HUDEP-2 (cell line): ENCODE measurements at regions not wholly inside any gene's neighbourhood (a gene's known extent, or its start where the extent isn't known, plus 50 kb on each side); places are given as distances from the start of the nearest gene placed in this dataset.
A peak's percentile ranks its signal among the peaks of the same experiment; 100 is the strongest.

Experiments used
- DNase-seq, 76 experiments: peaks; one replicate each; lab custom pipeline; 2025; ENCODE audit not compliant: unreplicated experiment in 76 of 76; lab: John Stamatoyannopoulos, UW

DNA sequence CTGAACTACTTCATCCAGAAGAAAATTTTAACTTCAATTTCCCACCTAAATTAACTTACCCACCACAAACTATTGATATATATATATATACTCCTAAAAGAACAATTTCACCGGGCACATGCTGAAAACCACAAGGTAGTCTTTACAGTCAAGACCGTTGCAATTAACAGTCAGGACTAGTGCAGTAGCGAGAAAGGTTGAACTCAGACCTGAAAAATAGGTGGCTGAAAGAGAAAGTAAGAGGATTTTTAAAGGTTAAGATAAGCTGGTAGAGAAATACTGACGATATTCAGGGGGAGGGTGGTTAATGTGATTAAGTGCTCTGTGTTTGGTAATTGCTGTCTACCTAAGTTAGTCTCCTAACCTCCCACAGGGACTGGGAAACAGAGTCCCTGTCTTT is 1153.5 kb upstream of the TMPRSS15 start:
- no peak for DNase-seq

DNA sequence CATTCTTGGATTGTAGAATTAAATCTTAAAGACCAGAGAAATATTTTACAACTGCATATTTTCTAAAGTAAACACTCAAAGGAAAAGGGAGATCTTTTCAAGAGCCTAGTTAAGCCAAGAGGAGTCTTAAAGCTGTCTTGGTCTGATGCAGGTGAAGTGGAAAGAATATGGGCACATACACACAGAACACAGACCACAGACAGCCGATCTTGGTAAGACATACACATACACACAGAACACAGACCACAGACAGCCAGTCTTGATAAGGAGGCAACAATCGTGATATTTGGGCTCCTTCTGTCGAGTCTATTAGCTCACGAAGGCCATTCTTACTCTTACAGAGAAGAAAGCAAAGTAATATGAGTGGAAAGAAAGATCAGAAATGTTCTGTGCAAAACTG is 1153.9 kb upstream of the TMPRSS15 start:
- DNase-seq = no peak

DNA sequence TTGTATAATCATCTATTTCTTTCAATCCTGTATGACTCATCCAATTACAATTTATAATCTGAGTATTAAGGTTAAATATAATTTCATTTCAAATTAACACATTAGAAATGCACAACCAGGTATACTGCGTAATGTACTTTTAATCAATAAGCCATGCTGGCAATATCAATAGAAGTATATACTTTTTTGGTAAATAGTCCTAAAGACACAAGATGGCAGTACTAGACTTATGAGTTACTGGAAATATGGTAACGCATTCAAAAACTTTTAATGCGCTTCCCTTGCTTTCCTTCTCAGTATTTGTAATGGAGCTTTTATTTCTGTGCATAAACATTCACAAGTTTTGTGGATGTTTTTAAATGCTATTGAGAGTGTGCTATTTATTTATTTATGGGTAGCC is 1162.0 kb upstream of the TMPRSS15 start:
- DNase-seq = no peak

DNA sequence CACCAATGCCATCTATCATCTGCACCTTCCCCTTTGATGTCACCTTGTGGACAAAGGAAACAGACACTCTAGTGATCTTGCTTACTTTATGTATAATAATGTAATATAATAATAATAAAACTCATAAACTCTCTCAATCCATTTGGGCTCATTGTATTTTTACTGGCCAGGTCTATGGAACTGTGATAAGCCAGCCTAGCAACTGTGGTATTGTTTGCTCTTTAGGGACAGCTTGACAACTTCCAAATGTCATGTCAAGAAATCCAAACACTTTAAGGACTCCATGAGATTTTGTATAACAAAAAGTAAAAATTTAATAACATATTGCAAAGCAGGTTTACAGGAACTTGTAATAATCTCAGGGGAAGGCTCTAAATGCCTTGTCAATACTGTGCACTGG is 1163.4 kb upstream of the TMPRSS15 start:
- no peak for DNase-seq

DNA sequence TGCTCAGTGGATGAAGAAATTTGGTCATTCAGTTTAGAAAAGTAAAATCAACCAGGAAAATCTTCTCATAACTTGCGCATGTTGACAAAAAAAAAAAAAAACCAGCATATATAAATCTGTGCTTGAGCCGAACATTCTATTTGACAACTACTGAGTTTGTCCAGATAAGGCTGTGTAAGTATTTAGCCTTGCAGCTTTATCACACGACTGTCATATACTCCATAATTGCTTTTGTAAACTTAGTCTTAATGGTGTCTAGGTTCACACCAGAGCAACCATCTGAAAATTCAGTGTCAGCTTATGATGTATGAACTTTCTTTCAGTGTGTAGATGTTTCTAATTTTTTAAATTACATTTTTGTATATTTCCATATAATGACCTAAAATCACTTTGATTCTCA is 1173.8 kb upstream of the TMPRSS15 start:
- no peak for DNase-seq

DNA sequence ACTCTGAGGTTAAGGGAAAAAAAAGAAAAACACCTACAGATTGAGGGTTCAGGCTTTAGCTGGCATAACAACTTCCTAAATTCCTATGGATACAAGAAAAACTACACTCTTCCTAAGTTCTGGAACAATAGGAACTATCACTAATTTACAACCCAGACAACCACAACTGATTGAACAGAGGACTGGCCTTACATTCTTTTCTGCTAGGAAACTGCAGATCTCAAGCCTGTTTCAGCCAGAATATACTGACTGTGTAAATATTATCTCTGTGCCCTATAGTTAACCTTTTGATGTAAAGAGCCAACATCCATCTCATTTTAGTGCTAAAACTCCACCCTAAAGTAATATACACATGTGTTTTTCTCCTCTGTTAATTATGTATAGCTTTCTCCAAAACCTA is 1186.5 kb upstream of the TMPRSS15 start:
- no peak for DNase-seq

DNA sequence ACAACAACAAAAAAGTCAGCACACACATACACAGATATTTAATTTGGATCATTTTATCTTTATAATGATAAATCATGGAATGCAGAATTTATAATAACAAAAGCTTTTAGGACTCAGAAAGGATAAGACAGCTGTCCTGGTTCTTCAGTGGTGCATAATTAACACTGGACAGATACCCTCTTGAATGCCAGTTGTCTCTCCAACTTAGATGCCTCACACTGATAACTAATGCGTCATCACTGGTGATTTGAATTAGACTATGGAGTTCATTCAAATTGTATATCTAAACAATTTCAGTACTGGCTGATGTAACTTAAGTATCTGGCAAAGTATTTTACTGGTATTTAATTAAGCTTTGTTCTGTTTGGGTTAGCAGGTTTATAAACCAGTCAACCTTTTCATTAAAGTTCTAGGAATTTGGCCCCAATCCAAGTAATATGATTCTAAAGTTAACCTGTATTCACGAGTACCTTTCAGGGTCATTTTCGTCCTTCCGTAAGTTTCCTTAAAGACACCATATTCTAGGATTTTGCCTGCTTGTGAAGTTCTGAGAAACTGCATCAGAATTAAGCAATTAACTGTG is 1199.5 kb upstream of the TMPRSS15 start:
- DNase-seq = no peak

DNA sequence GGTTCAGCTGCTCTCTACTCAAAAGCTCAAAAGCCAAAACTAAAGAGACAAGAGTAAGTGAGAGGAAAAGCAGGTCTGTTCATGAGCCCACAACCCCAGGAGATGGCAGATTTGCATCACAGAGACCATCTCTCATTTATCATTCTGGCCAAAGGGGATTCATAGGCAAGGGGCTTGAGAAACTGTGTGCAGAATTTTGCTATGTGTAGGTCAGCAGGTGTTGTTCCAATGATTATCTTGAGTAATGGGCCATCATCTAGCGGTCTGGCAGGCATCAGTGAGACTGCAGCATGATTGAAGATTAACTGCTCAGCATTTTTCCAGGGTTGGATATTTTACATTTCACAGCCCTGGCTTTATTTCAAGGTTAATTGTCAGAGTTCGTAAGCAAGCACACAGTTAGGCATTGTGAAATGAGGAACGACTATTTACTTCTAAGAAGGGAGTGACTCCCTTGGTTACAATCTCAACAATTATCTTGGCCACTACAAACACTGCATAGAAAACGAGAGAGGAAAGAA is 1204.6 kb upstream of the TMPRSS15 start:
- DNase-seq = peak in 37 of 76 experiments; percentile 8 to 97 (median 64)

DNA sequence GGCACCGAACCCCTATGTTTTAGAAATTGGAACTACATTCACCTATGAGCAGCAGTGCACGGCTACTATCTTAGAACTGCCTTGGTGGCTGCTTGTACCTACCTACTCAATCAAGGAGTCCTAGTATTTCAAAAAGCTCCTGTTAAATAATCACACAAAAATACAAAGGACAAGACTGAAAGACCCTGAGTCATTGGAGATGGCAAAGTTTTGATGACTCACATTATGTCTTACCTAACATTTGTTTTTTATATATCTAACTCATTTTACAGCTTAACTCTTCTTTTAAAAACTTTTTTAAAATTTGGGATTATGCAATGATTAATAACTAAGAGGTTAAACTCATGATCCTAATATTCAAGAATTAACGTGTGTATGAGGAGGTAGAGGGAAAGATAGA is 1206.0 kb upstream of the TMPRSS15 start:
- peak in 1 of 76 experiments; percentile 8 for DNase-seq

DNA sequence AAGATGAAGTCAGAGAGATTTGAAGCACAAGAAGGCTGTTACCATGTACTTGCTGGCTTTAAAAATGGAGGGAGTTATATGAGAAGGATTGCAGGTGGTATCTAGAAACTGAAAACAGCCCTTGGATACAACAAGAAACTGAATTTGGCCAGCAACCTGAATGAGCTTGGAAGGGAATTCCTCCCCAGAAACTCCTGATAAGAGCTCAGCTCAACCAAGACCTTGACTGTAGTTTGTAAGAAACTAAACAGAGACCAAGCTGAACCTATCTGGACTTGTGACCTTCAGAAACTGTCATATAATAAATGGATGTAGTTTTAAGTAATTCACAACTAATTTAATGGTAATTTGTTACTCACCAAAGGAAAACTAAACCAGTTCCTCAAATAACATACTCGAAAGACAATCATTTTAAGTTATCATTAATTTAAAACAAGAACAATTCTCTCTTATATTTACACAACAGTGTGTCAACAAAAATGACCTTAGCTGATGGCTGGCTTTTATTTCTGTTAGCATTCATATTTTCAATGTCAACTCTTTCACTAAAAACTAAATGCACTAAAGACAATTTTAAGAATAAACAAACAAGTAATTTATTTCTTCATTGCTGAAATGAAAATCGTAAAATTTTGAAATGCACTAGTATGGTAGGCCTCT is 1218.4 kb upstream of the TMPRSS15 start:
- DNase-seq = no peak

DNA sequence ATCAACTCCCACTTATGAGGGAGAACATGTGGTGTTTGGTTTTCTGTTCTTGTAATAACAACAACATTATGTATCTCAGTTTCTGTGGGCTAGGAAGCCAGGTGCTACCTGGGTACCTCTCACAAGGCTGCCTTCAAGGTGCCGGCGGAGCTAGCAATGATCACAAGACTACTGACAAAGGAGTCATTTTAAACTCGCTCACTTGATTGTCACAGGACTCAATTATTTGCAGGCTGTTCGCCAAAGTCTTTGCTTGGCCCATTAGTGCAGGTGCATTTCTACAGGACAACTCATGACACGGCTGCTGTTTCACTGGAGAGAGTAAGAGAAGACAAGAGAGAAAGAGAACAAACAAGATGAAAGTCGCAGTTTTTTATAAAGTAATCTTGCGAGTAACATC is 1237.4 kb upstream of the TMPRSS15 start:
- DNase-seq = no peak

DNA sequence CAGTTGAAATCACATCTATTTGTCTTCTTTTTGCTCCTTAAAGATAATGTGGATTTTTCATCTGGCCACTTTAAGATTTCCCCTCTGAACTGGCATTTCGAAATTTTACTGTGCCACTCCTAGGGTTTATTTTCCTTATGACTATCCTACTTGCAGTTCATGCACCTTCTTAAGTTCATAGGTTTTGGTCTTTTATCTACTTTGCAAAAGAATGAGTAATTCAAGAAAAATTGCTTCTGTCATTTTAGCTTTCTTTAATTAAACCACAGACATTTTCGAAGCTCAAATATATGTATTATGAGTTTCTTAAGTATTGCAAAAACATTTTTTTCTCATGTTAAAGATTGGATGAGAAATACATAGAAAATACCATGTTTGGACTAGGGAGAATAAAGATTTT is 1244.8 kb upstream of the TMPRSS15 start:
- no peak for DNase-seq

DNA sequence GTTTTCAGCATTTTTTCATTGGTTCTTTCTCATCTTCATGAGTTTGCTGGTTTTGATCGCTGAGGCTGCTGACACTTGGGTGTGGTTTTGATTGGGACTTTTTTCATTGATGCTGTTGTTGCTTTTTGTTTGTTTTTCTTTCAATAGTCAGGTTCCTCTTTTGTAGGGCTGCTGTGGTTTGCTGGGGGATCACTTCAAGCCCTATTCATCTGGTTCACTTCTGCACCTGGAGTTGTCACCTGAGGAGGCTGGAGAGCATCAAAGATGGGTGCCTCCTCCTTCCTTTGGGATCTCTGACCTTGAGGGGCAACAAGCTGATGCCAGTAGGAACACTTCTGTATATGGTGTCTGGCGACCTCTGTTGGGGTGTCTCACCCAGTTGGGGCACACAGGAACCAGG is 1279.9 kb upstream of the TMPRSS15 start:
- DNase-seq = no peak

DNA sequence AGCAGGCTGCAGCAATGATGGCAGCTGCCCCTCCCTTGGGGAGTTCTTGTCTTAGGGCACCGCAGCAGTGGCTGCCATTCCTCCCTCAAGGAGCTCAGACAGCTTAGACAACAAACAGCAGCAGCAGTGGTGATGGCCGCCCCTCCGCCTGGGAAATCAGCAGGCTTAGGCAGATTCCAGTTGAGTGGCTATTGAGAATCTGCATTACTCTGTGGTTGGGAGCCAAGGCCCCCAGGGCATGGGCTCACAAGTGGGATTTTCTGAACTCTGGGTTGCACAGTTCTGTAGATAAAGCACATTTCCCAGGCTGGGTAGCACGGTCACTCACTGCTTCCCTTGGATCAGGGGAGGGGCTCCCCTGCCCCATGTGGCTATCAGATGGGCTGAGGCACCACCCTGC is 1280.7 kb upstream of the TMPRSS15 start:
- no peak for DNase-seq

DNA sequence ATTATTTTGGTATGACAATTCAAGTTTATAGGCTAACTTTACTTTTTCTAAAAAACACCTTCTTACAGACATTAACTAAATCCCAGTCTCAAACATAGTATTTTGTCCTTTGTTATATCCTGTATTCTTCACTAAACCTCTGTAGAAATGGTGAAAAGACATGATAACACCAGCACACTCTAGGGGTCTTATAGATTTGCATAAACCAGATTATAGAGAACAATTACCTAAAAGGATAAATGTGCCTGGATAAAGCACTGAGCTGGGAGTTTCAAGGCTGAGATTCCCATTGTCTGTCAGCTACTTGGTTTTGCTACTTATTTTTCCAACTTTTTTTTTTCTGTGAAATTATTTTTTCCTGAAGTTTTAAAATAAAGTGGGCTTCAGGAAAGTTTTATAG is 1288.6 kb upstream of the TMPRSS15 start:
- no peak for DNase-seq

DNA sequence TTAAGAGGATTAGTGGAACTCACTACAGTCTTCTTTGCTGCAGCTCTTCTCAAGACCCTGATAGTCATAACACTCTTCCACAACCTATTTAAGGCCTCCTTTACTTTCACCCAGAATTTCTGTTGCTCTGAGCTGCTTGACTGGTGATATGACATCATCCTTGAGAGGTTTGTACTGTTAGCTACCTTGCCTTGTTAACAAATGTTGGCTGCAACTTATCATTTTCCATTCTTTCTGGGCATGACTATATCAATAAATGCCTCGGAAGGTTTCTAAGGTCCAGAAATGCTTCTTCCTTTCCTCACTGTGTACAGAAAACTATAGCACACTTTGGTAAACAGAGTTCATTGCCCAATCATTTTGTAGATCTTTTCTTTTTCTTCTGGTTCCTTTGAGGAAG is 1292.2 kb upstream of the TMPRSS15 start:
- DNase-seq = no peak

DNA sequence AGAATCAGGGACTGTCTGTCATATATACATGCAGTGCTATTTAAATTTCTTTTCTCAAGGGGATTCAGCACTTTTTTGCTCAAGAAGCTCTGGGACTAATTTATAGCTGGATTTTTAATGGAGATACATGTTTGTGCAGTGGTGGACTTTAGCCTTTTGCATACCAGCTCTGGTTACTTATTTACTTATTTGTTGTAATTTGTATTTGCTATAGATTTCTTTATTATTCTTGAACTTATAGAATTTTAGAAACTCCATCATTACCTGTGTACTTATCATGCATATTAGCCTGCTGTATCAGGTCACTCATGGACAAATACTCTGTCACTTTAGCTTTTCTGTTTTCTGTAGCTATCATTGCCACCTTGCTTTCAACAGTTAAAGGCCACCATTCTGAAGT is 1296.9 kb upstream of the TMPRSS15 start:
- no peak for DNase-seq

DNA sequence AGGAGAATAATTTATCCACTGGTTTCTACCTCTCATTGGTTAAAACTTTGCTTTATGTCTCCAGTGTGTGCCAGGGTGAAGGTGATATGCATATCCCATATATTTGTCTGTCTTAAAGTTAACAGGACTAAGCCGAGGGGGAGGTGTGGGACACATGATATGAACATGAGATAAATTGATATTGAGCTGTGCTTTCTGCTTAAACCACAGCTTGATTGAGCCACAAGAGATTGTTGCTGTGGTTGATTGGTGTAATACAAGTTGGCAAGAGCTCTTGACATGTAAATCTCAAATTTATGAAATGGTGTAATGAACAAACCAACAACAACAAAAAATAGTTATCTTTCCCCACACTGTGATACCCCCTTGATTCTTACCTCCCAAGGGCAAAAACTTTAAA is 1295.5 kb upstream of the NCAM2 start:
- no peak for DNase-seq

DNA sequence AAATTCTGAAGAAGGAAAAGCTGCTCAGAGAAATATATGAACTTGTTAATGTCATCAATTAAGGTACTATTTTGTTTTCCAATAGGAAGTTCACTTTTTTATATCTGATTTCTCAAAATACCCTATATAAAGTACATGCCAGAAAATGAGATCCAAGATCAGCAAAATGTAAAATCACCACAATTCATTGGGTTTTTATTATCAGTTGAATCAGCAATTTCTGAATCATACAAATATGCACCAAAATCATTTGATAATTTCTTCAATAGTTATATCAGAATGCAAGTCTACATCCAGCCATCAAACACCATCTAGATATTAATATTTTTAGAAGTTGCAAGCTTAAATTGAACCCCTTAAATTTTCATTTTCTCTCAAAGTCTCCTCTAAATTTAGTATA is 1293.4 kb upstream of the NCAM2 start:
- no peak for DNase-seq

DNA sequence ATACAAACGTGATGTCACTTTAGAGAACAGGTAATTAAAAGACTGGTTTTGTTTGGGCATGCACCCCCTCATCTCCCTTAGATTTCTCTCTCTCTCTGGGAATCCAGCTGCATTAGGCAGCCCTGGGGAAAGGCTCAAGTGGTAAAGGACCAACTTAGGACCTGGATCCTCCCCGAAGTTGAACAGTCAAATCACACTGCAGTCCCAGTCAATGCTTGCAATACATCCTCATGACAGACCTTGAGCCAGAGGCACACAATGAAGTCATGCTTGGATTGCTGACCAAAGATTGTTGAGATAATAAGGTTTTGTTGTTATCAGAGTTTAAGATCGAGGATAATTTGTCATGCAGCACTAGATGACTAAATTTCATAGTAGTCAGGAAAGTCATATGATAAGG is 1285.8 kb upstream of the NCAM2 start:
- DNase-seq = no peak

DNA sequence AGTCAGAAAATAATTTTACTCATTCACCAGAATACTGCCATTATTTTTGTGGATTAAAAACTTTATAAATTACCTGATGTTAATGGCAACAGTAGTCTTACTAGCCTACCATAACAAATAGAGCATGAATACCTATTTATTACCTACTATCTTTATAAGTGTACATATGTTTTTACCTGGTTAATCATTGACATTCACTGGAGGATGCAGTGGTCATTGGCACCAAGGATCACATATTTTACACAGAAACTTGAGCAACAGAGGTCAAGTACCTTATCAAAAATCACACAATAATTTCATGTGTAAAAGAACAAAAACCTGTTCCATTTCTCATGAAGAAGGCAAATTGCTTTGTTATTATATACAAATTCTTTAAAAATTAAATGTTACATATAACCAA is 1284.9 kb upstream of the NCAM2 start:
- no peak for DNase-seq

DNA sequence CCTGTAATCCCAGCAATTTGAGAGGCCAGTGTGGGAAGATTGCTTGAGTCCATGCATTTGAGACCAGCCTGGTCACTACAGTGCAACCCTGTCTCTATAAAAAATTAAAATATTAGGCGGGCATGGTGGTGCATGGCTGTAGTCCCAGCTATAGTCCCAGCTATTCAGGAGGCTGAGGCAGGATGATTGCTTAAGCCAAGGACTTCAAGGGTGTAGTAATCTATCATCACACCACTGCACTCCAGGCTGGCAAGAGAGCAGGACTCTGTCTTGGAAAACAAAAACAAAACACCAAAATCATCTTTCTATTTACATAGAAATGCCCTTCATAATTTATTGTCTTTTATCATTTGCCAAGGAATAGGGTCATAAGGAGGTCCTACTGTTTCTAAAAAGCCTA is 1274.1 kb upstream of the NCAM2 start:
- no peak for DNase-seq

DNA sequence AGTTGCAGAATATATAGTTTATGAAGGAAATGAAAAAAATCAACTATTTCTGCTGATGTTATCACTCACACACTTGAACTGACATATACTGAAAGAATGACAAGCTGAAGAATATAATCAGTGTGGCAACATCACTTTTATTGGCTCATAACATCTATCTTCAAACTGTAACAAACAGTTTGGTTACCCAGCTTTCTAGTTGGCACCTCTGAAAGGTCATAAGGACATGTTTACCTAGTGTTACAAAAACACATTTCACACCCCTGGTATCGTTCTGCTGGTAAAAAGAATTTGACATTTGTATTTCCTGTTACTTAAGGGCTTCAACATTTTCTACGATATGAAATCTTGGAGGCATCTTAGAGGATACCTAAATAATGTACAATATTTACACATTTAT is 1267.0 kb upstream of the NCAM2 start:
- no peak for DNase-seq
